Suppressor macrophage (primary cell): ENCODE measurements at regions not wholly inside any gene's neighbourhood (a gene's known extent, or its start where the extent isn't known, plus 50 kb on each side); places are given as distances from the start of the nearest gene placed in this dataset.

Experiments
- DNase-seq, 4 experiments: peaks; one replicate each; pipeline ENCODE4 v3.0.0-alpha.2; 2020 to 2022

DNA sequence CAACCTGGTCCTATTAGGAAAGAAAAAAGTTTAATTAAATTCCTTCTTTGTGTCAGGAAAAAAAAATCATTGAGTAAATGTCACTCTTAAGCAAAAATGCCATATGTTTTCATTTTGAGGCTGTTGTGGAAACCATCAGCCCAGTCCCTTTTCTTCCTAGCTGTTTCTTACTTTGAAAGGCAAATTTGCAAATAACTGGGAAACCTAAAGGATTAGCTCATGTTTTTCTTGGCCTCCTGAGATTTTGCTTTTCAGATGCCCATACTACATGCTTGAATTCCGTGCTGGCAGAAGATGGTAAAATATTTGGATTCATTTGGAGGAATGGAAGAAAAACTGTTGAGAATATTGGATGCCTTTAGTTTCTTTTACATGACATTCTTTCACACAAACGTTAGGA is 182.1 kb upstream of the ADAMTS5 start:
- DNase-seq: no peak

DNA sequence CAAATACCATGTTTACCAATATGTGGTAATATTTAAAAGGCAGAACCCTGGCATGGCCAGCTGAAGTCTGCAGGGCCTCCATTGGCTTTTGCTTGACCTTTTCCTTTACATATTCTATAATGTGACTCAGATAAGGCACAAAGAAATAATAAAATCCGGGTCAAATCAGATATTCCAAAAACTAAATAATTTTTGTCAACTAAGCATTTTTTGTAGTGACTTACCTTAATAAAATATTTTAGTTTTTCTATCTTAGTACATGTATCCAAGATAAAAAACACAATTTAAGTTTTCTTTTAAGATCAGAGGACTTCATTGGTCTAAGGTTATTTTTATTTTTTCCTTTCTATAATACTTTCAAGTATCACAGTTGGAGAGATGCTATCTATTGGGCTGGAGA is 179.4 kb upstream of the ADAMTS5 start:
- DNase-seq: no peak

DNA sequence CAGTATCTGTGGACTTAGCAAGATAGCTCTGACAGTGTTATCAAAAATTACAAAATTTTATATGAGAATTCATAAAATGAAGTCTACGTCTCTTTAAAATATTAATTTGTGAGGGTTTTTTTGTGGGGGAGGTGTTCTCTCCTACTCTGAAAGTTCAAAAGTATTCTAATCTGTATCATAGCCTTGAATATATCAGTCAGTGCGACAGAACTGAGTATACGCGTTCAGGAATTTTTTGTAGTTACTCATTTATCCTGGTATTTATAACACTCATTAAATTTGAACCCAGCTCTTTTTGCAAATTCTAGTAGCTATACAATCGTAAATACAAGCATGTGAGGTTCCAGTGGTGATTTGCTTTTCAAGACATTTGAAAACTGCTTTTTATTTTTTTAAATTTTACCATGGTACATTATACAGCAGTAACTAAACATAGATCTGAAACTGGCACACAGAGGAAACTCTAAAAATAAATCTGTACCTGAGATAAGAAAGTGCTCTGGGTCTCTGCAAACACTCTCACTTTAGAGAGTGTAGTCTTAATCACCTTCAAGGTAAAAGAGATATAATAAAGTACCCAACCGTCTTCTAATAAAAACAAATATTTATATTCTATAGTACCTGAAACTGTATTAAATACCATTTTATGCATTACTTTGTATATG is 178.4 kb upstream of the ADAMTS5 start:
- DNase-seq: no peak

DNA sequence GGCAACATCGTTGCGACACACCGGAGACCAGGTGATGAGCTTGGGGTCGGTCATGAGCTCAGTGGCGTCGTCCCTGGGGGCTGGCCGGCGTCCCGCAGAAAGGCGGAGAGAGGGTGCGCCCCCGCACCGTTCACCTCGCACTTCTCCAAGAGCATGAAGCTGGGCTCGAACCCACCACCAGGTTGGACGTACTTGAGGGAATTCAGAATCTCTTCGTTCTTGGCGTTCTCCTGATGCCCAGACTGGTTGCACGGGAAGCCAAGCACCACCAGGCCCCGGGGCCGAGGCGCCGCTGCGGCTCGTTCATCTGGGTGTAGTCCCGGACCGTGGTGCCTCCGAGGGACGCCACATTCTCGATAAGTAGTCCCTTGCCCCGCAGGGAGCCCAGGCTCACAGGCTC is 176.6 kb upstream of the ADAMTS5 start:
- no peak for DNase-seq

DNA sequence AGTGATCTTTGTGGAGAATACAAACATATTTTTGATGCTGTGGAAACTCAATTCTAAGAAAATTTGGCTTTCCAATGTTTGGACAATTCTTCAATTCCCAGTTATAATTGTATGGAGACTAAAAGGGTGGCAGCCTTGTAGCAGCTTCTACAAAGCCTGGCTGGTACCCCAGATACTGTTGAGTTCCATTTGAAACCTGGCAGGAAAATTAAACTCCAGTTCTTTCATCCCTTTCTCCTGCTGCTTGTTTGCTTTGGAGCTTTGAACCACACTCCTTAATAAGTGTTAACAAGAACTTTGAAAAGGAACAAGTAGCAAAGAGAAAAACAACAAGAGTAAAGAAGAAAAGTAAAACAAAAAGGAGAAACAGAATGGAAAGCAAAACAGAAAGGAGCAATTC is 172.6 kb upstream of the ADAMTS5 start:
- DNase-seq: no peak

DNA sequence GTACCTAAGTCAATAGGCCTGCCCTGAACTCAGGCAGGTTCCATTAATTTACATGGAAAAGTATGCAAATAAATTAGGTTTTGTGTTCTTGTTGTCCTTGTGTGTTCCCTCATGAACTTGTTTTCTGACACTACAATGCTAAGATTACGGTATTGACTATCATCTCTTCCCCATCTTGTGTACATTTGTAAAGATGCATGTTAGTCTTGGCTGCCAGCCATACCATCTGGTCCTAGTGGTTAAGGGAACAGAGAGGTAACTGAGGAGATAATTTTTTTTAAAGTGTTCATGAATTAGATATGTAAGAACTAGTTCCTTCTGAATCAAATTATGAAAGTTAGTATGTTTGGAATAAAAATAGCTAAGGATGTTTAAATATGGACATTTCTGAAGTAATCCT is 167.6 kb upstream of the ADAMTS5 start:
- no peak for DNase-seq

DNA sequence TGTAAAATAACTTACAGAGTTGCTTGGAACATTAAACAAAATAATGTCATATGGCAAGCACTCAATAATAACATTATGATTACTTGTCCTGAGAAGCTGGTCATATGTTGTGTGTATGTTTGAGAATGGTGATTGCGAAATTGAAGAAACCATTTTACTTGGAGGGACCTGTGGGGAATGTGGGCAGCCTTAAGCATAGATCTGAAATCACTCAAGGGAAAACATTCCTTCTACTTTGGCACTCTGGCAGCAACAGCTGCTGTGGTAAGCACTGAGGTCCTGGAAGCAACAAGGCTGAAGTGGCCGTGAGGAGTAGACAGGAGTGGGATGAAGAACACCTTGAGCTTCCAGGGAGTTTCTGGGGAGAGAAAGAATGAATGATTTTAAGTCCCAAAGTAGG is 165.4 kb upstream of the ADAMTS5 start:
- no peak for DNase-seq

DNA sequence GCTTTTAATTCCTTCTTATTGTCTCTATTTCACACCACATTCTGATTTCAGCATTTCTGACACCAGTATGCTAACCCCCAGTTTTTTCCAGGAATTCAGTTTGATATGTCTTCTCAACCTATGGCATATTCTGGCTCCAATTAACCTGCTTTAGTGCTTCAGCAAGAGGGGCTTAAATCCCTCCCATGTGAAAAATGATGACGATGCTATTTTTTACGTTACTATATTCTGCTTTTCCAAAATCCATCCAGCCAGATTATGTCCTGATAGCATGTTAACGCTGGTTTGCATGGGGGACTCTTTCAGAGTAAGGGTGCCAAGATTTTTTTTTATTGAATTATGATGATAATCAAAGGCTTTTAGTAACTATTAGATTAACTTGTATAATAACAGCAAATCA is 163.3 kb upstream of the ADAMTS5 start:
- no peak for DNase-seq

DNA sequence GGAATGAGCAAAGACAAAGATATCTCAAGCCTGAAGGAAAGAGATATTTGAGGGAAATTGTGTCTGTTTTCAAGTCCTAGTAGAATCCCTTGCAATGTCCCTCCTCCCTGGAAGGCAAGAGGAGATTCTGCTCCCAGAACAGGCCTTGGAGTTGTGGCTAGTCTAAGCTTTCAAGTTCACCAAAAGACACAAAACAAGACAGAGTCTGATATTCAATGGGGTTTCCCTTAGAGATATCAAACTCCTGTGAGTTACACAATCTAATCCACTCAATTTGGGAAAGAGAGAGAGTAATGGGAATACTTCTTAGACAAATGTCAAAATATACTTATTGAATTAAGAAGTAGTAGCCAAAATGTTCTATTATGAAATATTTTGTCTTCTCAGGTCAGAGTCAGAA is 162.8 kb upstream of the ADAMTS5 start:
- no peak for DNase-seq

DNA sequence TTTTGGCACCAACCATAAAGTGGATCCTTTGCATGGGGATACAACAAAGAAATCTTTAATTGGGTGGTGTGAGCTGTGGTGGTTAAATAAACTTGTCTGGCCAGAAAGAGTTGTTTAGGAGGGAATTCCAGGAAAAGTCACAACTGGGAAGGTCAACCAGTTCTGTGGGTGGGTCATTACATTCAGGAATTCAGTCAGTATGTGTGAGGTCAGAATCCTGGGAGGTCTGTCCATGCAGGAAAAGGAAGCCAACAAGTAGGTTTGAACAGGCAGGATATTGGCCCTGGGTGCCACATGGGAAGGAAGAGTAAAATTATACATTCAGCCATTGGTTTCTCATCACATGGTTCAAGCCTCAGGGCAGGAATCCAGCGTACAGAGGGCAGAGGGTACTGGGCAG is 162.3 kb upstream of the ADAMTS5 start:
- DNase-seq: no peak

DNA sequence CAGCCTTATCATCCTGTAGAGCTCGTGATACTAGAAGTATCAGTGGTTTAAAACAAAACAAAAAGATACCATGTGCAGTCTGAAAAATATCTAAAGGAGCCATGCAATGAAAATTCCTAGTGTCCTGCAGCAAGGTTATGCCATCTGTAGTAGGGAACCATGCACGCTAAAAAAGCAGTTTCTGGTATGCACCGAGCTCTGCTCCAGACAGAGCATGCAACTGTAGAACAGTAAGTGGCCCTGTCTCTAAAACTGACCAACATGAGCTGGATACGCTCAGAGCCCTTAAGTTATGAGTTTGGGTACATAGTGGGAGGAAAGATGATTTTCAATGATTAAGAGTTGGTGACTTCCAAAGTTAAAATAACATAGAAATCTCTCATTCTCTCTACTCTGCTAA is 159.3 kb upstream of the ADAMTS5 start:
- DNase-seq: no peak

DNA sequence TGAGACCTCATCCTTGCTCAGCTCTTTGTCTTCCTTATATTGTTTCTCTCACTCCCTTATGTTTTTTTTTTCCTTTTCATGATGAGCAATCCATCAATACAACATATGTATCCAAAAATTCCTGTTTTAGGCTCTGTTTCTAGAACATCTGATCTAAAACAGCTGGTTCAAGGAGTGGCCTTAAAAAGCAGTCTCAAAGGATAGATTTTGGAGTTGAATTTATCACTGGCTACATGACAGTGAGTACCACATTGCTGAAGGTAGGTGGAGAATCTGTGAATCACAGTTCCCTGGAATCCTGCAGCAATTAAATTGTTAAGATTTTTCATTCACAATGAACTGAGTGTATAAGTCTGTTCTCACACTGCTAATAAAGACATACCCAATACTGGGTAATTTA is 155.8 kb upstream of the ADAMTS5 start:
- DNase-seq: no peak

DNA sequence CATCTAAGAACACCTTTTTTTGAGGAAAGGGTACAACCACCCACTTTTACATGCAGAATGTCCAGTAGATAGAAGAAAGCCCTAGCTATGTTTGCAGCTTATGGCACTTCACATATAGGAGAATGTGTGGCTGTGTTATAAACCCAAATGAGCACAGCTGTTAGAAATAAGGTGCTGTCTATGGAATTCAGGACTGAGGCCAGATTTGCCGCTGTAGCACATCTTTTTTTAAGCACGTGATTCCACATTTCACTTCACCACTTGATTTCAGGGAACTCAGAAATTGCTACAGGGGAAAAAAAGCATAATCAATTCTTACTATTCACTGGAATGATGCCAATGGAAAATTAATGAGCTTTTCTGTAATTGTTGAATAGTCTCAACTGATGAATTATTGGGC is 147.2 kb upstream of the ADAMTS5 start:
- no peak for DNase-seq

DNA sequence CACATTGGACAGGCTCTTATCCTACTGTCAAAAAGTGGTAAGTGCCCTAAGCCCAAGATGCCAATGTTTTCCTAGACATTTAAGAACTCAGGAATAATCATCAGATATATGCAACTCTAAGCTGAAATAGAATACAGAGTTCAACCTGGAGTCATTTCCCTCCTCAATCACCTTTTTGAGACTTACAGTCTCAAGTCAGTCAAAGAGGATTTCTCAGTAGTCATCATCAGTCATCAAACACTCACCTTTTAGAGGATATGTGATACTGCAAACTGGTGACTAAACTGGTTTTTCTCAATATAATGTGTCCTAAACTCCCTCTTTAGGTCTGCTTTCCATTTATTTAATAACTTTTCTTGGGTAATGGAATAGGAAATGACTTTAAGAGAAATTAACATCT is 145.3 kb upstream of the ADAMTS5 start:
- no peak for DNase-seq

DNA sequence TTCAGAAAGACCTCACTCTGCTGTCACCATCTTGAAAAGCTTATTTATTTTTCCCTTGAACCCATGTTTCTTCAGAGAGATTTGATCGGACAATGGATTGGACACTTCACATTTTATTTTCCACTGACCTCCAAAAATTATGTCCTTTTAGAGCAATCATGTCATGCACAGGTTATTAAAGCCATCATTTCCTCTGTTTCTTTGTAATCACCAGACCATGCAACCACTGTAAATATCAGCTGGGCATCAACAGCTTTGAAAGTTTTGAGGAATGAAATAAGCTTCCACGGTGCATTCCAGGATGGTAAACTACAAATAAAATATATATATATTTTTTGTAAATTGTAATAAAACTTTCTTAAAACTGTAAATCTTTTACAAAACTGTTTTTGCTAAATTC is 144.1 kb upstream of the ADAMTS5 start:
- no peak for DNase-seq

DNA sequence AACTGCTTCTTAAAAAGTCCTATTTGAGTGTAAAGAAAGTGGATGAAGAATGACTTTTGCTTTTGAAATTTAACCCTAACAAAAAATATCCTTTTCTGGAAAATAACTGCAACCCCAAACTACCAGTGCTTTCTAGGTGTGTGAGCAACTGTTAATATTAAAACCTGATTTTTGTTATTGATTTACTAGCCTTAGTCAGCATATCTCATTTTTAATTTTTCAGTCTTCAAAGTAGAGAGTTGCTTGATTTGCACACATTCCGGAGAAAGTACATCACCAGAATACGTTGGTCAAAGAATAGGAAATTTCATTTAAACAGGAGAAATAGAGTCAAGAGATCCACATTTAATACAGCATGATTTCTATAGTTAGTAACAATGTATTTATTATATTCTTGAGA is 141.8 kb upstream of the ADAMTS5 start:
- no peak for DNase-seq

DNA sequence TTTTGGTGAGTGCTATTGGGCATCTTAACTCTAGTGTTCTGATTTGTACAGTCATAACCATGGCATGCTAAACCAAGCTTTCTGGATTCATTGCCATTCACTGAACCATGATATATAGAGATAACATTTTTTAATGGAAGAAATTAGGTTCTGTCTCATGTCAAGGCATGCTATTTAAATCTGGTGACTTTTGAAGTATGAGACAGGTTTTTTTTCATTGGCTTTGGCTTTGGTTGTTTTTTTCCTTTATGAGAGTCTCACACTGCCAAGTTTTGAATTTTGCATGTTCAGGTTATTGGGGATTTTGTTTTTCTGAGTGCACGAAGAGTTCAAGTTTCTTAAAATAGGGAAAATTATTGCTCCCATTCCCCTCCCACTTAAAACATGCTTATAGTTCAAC is 141.3 kb upstream of the ADAMTS5 start:
- no peak for DNase-seq

DNA sequence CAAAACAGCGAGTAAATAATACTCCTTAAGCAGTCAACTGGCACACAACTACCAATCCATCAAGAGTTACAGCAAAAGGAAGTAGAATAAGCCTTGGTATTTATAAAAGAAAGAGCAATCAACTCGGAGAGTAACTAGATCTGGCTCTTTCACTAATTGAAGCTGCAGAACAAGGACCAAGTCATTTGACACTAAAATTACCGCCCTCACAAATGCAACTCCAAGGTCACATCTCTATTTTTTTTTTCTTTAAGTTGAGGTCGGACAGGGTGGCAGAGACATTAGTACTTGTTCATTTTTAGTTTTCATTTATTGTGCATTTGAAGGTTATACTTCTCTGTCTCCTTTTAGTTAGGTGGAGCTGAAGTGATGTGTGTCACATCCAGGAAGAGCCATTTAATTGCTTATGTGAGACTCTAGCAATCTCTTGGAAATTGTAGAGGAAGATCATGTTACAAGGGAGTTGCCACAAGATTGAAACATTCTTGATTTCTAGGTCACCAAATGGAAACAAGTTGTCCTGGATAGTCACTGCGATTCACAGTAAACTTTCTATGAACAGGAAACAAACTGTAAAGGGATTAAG is 138.1 kb upstream of the ADAMTS5 start:
- DNase-seq: no peak

DNA sequence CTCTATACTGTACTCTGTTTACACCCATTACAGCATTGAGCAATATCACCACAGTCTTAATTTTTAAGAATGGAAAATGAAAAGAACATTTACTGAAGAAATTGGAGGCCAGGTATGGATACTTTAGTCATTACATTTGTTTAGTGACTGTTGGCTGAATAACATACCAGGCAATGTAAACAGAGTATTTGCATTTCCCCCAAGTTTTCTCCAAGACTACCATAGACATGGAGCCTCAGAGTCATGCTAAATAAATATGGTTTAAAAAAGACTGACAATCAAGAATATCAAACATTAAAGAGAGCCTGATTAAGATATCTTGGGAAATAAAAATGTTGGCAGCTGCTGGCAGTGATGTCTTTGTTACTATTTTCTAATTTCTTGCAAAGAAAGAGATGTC is 136.9 kb upstream of the ADAMTS5 start:
- no peak for DNase-seq

DNA sequence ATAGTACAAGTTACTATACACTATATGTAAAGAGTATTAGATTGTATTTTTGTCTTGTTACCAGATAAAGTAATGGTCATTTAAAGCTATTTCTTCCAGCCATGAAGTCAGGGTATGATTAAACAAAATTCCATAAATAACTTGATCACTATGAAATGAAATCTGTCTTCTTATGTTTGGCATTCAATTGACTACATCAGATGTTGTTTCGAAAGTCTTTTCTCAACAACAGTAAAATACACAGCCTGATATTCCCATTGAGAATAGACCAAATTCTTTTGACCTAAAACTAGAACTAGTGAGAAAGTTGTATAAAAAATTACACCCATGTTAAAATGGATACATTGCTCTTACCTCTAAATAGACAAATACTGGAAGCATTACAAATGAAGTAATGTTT is 134.6 kb upstream of the ADAMTS5 start:
- no peak for DNase-seq

DNA sequence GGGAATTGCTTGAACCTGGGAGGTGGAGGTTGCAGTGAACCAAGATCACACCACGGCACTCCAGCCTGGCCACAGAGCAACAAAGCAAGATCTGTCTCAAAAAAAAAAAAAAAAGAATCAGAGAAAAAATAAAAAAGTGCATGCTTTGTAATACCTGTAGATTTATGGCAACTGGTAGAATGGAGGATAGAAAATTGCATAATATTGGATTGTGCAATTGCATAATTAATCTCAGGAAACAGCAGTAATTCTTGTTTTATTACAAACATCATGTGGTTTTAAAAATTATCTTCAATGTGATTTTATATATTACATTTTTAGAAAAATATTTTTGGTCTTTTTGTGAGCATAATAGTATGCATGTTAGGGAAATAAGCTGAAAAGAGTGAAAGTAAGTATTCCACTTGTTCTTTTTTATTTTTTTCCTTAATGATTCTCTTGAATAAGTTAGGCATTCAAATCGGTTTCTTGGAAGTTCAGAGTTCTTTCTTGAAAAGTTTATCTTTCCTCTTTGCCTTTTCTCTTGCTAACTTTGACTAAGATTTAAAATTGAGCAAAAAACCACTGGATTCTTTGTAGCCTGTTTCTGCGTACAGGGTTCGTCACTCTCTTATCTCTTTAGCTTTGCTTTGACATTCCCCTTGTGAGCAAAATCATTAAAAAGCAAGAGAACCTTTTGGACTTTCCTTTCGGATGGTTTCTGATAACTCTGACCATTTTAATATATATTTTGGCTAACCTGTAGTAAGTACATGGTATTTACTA is 127.5 kb upstream of the ADAMTS5 start:
- no peak for DNase-seq

DNA sequence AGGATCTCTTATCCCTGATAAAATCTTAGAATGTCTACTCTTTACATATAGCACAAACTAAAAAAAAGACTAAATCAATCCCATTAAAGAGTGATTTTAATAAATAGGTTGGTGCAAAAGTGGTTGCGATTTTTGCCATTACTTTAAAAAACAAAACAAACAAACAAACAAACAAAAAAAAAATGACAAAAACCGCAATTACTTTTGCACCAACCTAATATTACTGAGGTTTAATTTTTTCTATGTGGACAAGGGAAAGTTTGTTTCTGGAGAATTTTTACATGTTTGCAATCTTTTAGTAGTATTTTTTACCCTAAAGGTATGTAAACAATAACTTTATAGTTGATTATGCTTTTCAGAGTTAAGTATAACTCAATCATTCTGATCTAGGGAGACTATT is 119.7 kb upstream of the ADAMTS5 start:
- no peak for DNase-seq

DNA sequence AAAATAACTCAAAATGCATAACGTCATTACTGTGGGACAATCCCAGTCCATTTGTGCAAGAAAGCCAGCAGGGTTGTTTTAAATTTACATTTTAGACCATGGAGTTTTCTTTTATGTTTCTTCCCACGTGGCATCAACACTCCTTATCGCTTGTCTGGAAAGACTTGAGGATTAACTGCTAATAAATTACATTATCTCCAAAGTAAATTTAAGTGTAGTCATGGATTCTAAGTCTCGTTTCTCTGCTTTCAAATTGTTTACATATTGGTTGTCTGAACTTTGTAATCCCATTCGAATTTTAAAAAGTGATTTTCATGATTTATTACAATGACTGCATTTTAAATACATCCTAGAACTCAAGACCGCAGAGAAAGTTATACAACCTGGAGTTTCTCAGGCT is 119.3 kb upstream of the ADAMTS5 start:
- DNase-seq: no peak

DNA sequence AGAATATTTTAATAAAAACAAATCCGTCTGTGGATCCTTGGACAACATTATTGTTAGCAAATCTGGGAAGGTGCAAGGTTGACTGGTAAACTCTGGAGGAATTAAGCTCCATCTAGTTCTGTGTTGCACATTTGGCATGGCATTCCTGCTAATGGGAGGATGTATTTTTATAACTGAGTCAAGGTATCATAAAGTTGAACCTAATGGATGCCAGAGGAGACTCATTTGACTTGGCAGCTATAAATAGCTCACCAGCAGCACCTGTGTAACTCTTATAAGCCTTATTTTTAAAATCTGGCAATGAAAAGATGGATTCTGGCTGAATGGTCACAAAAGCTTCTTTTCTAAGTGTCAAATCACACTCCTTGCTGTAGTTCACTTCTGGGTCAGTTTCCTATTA is 118.5 kb upstream of the ADAMTS5 start:
- no peak for DNase-seq
